DND-41 (cell line): ENCODE measurements at regions not wholly inside any gene's neighbourhood (a gene's known extent, or its start where the extent isn't known, plus 50 kb on each side); places are given as distances from the start of the nearest gene placed in this dataset.

Source experiments
- CTCF ChIP-seq: IDR thresholded peaks from 2 replicates; pipeline ENCODE4 v1.5.1; 2012; ENCODE audit warnings: borderline replicate concordance, low read length, moderate library complexity, mild to moderate bottlenecking; ENCODE audit not compliant: poor library complexity, severe bottlenecking; ENCODE audit errors: extremely low read depth
- EZH2 ChIP-seq: IDR thresholded peaks from 3 replicates; pipeline ENCODE4 v1.6.1; 2012; ENCODE audit warnings: borderline replicate concordance, low read depth, mild to moderate bottlenecking, moderate library complexity, low read length, inconsistent platforms; ENCODE audit not compliant: severe bottlenecking

- TF ChIP-seq CTCF (no peak), EZH2 (no peak)
These were observed 1206.0 kb upstream of the ADGRL3 start for GRCh38 chr4:59994118-59994517.
